ENCODE measurements at regions not wholly inside any gene's neighbourhood (a gene's known extent, or its start where the extent isn't known, plus 50 kb on each side); places are given as distances from the start of the nearest gene placed in this dataset.

GRCh38 chr2:65681503-65681902 is 249.1 kb upstream of the SPRED2 start:
- no peaks in the 10 kb centered on the region for H3K9me3 ChIP-seq
- H3K4me3 ChIP-seq: no peak overlapping the region
- H3K4me1 ChIP-seq: no peaks in the 10 kb centered on the region
- intact Hi-C loops (cut with DNase I): no loop called here
- DNase-seq (no peak), ATAC-seq (peak; percentile 60)
- TF ChIP-seq CTCF (IDR thresholded peaks at IDR 0.05): no peak
- H3K27me3 ChIP-seq: no peaks in the 10 kb centered on the region
- H3K27ac ChIP-seq: no peak overlapping the region
- H3K36me3 ChIP-seq: no peaks in the 10 kb centered on the region

- Histone ChIP-seq H3K4me3 (no peak overlapping the region), H3K9me3 (no peaks in the 10 kb centered on the region), H3K36me3 (no peaks in the 10 kb centered on the region), H3K4me1 (no peaks in the 10 kb centered on the region), H3K27me3 (no peaks in the 10 kb centered on the region), H3K27ac (no peak overlapping the region)
- ATAC-seq (no peak), DNase-seq (no peak)
- intact Hi-C loops (cut with DNase I): no loop called here
- no peak for TF ChIP-seq CTCF (IDR thresholded peaks at IDR 0.05)
Measured at GRCh38 chr2:65678779-65679391, 246.5 kb upstream of the SPRED2 start.

GRCh38 chr2:65675350-65675749 is 243.0 kb upstream of the SPRED2 start:
- ATAC-seq (no peak), DNase-seq (no peak)
- no peaks in the 10 kb centered on the region for H3K27me3 ChIP-seq
- no peak overlapping the region for H3K27ac ChIP-seq
- H3K4me3 ChIP-seq: no peak overlapping the region
- H3K4me1 ChIP-seq: no peaks in the 10 kb centered on the region
- H3K9me3 ChIP-seq: no peaks in the 10 kb centered on the region
- H3K36me3 ChIP-seq: no peaks in the 10 kb centered on the region
- intact Hi-C loops (cut with DNase I): no loop called here
- TF ChIP-seq CTCF (IDR thresholded peaks at IDR 0.05): no peak

- no peak for TF ChIP-seq CTCF (IDR thresholded peaks at IDR 0.05)
- Histone ChIP-seq H3K27me3 (no peaks in the 10 kb centered on the region), H3K4me3 (no peak overlapping the region), H3K27ac (no peak overlapping the region), H3K4me1 (no peaks in the 10 kb centered on the region), H3K36me3 (no peaks in the 10 kb centered on the region), H3K9me3 (peaks cover 19% of the 10 kb centered on the region)
- DNase-seq: no peak
- intact Hi-C loops (cut with DNase I): no loop called here
- ATAC-seq: no peak
Measured at GRCh38 chr2:65671670-65672242, 239.4 kb upstream of the SPRED2 start.

GRCh38 chr2:65669574-65669973 is 237.2 kb upstream of the SPRED2 start:
- ATAC-seq (no peak), DNase-seq (no peak)
- H3K27ac ChIP-seq: no peak overlapping the region
- H3K27me3 ChIP-seq: no peaks in the 10 kb centered on the region
- H3K9me3 ChIP-seq: peaks cover 19% of the 10 kb centered on the region
- TF ChIP-seq CTCF (IDR thresholded peaks at IDR 0.05): no peak
- H3K36me3 ChIP-seq: no peaks in the 10 kb centered on the region
- no peaks in the 10 kb centered on the region for H3K4me1 ChIP-seq
- no peak overlapping the region for H3K4me3 ChIP-seq
- intact Hi-C loops (cut with DNase I): no loop called here

GRCh38 chr2:65668744-65669143 is 236.3 kb upstream of the SPRED2 start:
- H3K9me3 ChIP-seq: peaks cover 19% of the 10 kb centered on the region
- H3K27ac ChIP-seq: no peak overlapping the region
- H3K27me3 ChIP-seq: no peaks in the 10 kb centered on the region
- no peaks in the 10 kb centered on the region for H3K4me1 ChIP-seq
- DNase-seq (no peak), ATAC-seq (no peak)
- intact Hi-C loops (cut with DNase I): no loop called here
- no peak overlapping the region for H3K4me3 ChIP-seq
- no peak for TF ChIP-seq CTCF (IDR thresholded peaks at IDR 0.05)
- H3K36me3 ChIP-seq: no peaks in the 10 kb centered on the region

Data from upper lobe of right lung (tissue), 1 donor.